ENCODE measurements at regions not wholly inside any gene's neighbourhood (a gene's known extent, or its start where the extent isn't known, plus 50 kb on each side); places are given as distances from the start of the nearest gene placed in this dataset.
"Not testable (repeated sequence)": the region's sequence is repeated elsewhere in the genome, so short reads cannot be mapped to it uniquely, and the experiment has no call there.

DNA sequence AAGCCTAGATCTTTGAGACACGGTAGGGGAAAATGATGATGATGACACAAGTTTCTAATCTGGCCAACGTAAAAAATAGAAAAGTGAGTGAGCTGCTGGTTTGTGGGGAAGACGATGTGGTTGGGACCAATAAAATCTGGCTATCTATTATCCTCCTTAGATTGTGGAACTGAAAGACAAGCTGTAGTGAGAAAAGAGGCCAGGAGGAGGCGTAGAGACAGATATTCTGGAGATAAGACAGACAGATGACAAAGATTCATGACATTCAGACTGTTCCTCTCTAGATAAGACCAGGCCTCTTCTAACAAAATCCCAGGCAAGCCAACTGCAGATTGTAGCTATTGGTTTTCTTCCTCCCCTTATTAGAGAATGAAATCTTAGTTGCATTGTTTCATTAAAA, 376.3 kb upstream of the UBE2E3 start:
- no peak for DNase-seq (ENCODE audit: low read depth)

DNA sequence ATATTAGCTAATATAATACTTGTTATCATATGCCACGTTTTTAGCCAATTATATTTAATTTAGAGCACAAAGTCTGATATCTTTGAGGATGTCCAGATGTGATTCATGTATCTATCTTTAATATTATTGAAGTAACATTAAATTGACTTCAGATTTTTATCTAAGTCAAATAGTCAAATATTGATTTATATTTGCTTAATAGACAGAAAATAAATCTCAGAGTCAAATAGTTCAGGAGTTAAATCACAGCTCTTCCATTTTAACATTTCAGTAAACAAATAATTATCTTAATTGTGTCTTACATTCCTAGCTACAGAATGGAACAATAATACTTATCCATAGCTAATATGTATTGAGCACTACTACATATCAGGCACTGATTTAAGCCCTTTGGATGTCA, 379.4 kb upstream of the UBE2E3 start:
- DNase-seq (ENCODE audit: low read depth), result no peak

DNA sequence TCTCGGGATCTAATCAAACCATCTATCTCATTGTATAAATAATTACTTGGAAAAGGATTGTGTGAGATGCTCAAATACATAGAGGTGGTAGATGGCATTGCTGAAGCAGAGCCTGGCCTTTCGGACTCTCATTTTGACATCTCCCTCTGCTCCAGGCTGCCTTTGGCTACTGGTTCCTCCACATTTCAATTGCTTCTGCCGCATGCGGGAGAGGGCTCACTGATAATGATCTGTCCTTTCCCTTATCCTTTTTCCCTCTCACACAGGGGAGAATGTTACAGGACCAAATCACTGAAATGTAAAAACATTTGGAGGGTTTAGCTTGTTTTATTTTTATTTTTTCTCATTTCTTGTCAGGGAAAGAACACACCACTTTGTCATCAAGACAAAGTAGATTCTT, 380.6 kb upstream of the UBE2E3 start:
- DNase-seq (ENCODE audit: low read depth), result no peak

DNA sequence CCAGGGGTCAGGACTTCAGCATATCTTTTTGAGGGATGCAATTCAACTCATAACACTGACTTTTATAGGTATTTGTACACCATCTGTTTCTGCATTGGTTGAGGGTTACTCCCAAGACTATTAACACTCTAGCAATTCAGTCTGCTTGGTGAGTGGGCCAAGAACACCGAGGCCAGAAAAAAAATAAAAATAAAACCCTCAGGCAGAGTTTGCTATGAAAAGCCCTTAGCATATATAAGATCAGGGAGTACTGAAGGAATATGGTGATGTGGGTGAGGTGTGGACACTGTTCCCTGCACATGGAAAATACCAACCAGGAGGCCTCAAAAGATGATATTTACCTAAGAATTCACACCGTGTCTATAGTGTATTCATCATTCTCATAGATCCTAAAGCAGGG, 383.2 kb upstream of the UBE2E3 start:
- no peak for DNase-seq (ENCODE audit: low read depth)

DNA sequence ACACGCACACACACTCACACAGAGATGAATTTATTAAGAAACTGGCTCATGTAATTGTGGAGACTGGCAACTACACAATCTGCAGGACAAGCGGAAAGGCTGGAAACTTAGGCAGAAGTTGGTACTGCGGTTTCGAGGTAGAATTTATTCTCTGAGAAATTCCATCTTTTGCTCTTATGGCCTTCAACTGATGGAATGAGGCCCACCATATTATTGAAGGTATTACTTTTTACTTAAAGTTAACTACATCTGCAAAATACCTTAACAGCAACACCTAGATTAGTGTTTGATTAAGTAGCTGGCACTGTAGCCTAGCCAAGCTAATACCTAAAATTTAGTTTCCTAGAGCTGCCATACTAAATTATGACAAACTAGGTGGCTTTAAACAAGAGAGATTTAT, 384.0 kb upstream of the UBE2E3 start:
- no peak for DNase-seq (ENCODE audit: low read depth)

DNA sequence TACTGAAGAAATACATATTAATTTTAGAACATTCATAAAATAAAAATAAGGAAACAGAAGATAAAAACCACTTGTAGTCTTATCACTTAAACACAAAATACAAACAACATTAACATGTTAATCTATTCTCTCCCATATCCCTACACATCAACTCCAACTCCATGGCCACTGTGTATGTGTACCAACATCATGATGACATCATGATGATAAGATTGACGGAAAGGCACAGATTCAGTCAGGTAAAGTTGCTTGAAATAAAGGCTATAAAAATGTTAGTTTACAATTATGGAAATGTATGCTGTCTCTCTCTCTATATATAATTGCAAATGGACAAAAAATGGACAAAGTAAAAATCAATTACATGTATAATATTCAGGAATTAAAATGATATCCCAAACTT, 388.5 kb upstream of the UBE2E3 start:
- no peak for DNase-seq (ENCODE audit: low read depth)

DNA sequence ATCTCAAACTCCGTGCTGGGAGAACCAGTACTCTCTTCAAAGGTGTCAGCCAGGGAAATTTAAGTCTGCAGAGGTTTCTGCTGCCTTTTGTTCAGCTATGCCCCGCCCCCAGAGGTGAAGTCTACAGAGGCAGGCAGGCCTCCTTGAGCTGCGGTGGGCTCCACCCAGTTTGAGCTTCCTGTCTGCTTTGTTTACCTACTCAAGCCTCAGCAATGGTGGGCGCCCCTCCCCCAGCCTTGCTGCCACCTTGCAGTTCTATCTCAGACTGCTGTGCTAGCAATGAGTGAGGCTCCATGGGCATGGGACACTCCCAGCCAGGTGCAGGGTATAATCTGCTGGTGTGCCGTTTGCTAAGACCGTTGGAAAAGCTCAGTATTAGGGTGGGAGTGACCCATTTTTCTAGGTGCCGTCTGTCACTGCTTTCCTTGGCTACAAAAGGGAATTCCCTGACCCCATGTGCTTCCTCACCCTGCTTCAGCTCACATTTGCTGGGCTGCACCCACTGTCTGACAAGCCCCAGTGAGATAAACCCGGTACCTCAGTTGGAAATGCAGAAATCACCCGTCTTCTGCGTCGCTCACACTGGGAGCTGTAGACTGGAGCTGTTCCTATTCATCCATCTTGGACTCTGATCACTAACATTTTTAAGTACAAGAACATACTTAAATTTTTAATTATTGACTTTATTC, 389.2 kb upstream of the UBE2E3 start:
- DNase-seq (ENCODE audit: low read depth), result not testable (repeated sequence)

DNA sequence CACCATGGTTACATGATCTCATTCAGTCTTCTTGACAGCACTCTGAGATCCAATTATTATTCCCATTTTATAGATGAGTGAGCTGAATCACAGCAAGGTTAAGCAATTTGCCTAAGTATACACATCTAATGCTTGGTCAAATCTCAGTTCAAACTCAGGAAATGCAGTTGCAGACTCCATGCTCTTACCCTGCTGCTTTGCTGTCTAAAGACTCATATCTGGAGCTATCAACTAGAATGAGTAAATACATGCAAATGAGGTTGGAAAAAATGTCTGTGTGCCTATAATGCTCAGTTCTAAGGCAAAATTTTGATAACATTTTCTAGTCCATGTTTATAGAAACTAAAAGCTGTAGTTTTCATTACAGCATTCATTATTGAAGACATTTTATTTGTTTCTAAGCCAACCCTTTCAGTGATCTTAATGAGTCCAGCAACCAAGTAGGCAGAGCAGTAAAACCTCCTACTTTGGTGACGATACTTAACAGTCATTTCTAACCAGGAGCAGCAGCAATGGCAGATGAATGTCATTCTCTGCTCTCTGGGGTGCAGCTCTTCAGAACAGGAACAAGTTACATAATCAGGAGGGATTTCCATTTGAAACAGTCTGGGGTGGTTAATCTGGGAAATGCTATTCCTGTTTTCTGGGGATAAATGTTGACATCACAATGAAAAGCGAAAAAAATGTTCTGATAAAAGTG, 396.8 kb upstream of the UBE2E3 start:
- DNase-seq (ENCODE audit: low read depth), result no peak

DNA sequence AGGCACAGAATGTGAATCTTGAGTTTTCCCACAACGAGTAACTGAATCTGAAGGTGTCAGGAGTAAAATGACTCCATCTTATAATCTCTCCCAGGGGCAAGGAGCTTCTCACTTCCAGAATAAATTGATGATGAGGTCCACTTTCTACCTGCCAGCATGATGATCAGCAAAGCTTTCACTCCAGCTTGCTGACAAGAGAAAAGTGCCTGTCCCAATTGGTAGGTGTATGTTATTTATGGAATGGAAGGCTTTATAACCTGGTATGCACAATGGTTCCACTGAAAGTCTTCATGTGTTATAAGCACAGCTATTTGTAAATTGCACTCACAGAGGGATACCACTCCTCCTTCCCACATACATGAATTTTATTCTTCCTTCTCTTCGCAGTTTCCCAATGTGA, 401.0 kb upstream of the UBE2E3 start:
- no peak for DNase-seq (ENCODE audit: low read depth)

DNA sequence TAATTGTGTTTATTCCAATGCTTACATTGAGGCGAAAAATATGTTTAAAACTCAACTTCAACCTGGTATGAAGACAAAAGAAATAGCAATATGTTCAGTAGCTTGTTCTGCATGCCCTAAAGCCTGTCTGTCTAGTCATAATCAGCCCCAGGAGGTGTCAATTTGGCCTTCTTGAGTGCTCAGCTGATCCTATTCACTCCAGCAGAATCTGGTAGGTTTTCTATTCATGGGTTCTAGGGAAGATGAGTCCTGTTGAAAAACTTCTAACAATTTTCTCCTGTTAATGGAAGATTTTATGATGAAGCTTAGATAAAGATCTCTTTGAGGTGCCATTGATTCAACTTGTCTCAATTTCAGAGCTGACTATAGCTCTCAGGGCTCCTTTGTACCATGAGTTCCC, 402.0 kb upstream of the UBE2E3 start:
- no peak for DNase-seq (ENCODE audit: low read depth)

DNA sequence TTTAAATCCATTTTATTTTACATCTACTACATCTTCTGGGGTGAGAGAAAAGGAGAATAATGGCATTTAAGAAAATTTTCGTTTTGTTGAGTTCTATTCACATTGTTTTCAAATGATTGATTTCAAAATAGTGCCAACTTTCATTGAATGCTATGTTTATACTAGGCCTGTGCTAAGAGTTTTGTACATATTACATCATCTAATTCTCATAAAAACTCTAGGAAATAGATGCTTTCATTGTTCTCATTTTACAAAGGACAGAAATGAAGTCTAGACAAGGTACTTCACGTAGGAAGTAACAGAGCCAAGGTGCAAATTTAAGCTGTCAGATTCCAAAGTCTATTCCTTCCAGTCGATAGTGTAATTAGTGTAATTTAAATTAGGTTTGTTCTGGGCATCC, 402.8 kb upstream of the UBE2E3 start:
- no peak for DNase-seq (ENCODE audit: low read depth)

DNA sequence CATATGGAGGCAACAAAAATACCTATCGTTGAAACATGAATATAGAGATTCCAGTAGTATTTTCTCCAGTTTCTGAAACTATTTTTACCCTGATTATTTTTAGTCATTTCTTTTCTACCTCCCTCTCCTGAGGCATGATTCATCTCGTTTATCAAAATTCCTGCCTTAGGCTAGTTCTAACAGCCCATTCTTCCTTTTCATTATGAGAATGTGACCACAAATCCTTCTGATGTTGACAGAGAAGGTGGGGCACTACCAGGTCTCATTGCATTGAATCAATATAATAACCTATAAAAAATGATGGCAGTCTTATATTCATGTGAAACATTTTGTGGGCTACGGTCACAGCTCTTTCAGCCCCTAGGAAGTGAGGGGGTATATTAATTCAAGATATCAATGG, 406.5 kb upstream of the UBE2E3 start:
- no peak for DNase-seq (ENCODE audit: low read depth)

DNA sequence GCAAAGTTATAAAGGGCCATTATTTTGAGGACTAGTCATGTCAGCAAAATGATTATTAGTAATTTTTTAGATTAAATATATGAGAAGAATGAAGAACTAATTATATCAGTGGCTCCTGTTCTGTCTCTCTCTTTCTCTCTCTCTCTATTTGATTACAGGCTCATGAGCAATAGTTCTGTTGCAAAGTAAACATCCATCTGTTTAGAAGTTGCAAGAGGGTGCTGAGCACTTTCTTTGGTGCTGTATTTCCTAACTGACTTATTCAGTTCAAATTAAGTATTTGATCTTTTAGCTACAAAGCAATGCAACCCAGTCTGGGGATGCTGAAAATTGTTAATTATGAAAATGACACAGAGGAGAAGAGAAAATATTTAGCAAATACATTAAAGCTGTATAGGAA, 408.1 kb upstream of the UBE2E3 start:
- no peak for DNase-seq (ENCODE audit: low read depth)

DNA sequence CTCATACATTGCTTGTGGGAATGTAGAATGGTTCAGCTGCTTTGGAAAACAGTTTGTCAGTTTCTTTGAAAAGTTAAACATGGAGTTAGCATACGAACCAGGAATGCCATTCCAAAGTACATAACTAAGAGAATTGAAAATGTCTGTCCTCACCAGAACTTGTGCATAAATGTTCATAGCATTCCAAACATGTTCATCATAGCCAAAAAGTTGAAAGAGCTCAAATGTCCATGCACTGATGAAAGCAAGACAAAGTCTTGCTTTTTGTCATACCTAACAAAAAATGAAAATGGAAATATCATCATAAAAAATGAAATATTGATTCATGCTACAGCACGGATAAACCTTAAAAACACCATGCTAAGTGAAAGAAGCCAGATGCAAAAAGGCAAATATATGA, 408.8 kb upstream of the UBE2E3 start:
- DNase-seq (ENCODE audit: low read depth), result peak; percentile 4

DNA sequence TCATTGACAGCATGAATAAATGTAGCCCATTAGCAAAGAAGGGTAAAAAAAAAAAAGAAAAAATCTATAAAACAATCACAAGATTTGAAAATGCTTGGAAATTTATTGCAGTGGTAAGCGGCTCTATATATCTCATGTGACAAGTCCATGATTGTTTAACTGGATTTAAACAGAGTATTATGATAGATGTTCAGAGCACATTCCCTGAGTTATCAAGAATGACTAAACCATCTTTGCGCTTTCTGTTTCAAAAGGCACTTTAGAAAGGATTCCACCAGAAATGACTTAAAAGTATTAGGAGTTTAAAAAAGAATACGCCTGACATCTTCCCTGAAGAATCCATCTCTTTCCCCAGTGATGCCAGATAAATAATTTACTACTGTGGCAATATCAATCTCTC, 409.5 kb upstream of the UBE2E3 start:
- no peak for DNase-seq (ENCODE audit: low read depth)

DNA sequence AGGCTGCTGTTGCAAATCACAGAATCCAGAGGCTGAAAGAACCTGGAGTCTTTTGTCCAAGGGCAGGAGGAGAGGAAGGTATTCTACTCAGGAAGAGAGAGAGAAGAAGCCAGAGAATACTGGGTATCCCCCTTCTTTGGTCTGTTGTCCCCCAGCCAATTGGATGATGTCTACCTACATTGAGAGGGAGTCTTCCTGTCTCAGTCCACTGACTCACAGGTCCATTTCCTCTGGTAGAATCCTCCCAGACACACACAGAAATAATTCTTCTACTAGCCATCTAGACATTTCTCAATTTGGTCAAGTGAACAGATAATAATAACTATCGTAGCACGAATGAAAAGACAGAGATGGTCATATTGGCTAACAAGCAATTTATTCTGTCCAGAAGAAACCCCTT, 416.4 kb upstream of the UBE2E3 start:
- no peak for DNase-seq (ENCODE audit: low read depth)

DNA sequence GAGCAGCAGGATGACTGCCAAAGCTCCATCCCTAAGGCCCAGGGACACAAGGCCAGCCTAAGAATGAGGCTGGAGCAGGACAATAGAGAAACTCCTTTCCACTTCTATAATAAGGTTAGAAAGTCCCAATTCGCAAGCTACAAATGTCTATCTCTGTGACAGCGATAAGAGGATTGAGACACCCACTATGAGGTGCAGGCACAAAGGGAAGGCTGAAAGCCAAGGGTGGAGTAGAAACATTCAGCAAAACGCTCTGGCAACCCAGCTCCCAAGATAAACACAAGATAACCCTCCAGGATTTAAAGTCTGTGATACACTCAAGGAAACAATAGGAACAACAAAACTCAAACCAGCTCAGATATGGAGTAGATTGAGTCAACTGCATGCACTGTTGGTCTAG, 418.0 kb upstream of the UBE2E3 start:
- DNase-seq (ENCODE audit: low read depth), result no peak

DNA sequence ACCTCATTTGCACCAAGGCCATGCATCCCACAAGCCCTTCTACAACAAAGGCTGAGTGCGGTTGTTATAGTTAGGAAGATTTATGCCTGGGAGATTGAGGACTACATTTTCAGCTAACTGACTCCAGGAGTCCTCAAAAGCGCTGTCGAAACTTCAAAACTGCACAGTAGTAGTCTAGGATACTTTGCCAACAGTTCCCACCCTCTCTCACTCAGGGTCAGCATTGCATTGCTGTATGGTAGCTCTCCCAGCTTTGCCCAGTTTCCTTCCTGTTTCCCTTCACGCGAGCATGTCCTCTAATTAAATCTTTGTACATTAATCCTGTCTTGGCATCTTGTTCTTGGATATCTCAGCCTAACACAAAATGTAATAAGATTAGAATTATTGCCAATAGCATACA, 420.6 kb upstream of the UBE2E3 start:
- DNase-seq (ENCODE audit: low read depth), result no peak

DNA sequence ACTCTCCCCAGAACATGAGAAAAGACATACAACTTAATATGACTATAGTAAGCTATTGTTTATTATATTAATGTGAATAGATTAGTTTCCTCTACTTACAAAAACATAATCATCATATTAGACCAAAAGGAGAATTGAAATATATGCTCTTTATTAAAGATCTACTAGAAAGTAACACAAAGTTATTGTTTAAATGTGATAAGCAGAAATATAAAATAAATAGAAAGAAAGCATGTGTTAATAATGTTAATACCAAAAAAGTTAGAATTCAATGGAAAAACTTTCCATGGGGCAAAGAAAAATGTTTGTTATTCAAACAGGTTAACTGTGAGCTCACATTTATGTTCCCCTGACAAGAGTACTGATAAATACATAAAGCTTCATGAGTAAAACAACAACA, 421.4 kb upstream of the UBE2E3 start:
- no peak for DNase-seq (ENCODE audit: low read depth)

DNA sequence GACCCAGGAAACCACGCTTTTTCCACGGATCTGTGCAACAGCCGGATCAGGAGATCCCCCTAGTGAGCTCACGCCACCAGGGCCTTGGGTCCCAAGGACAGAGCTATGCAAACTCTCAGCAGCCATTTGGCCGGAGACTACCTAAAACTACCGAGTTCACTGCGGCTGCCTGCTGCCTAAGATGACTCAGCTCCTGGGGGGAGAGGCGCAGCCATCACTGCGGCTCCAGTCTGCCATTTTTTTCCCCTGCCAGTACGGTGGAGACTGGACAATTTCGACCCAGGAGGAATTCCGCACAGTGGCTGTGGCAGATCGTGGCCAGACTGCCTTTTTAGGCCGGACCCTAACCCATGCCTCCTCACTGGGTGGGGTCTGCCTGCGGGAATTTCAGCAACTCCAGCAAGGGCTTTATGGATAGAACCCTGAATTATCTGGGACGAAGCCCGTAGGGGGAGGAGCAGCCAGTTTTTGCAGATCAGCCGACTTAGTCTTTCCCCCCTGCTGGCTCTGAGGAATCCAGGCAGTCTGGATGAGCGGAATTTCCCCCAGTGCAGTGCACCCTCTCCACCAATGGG, 424.9 kb upstream of the UBE2E3 start:
- DNase-seq (ENCODE audit: low read depth), result no peak

DNA sequence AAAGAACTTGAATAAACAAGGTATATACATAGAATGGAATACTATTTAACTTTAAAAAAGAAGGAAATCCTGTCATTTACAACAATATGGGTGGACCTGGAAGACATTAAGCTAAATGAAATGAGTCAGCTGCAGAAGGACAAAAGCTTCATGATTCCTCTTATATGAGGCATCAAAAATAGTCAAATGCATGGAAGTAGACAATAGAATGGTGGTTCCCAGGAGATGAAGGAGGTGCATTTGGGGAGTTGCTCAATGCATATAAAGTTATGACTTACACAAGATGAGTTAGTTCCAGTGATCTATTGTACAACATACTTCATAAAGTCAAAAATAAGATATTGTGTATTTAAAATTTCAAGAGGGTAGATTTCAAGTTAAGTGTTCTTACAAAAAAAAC, 426.1 kb upstream of the UBE2E3 start:
- no peak for DNase-seq (ENCODE audit: low read depth)

DNA sequence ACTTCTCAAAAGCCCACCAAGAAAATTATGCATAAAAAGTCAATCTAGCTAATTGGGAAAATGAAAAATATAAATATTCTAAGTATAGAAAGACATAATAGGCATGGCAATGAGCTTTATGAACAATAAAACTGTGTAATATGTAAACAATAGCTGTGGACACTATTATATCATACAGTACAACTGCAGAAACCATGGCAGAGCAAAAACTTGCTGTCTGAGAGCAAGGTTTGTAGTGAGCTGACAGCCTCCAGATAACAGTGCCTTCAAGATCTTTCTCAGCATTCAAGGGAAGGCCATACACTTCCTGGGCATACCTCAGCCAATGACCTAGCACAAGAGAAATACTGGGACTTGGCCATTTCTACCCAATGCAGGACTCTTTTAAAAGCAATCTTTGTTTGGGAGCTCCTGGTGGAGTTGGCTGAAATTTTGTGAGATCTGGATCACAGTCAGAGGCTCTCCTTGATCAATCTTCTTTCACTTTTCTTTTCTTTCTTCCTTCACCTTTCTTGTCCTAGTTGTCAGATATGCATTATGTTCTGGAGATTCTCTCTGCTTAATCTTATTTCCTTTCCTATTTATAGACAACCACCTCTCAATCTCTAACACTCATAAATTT, 427.2 kb upstream of the UBE2E3 start:
- no peak for DNase-seq (ENCODE audit: low read depth)

DNA sequence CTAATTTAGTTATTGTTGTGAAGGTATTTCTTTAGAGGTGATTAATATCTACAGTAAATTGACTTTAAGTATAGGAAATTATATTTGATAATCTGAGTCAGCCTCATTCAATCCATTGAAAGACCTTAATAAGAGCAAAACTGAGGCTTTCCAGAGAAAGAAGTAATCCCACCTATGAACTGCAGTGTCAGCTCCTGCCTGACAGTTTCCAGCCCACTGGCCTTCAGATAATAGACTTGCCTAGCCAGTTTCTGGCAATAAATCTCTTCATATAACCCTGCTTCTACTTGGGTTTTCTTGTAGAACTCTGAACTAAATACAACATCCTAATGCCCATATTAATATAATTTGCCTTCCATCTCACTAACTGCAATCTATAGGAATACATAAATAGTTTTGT, 437.9 kb upstream of the UBE2E3 start:
- DNase-seq (ENCODE audit: low read depth), result no peak
